ENCODE measurements at regions not wholly inside any gene's neighbourhood (a gene's known extent, or its start where the extent isn't known, plus 50 kb on each side); places are given as distances from the start of the nearest gene placed in this dataset.
"Not testable (repeated sequence)": the region's sequence is repeated elsewhere in the genome, so short reads cannot be mapped to it uniquely, and the experiment has no call there.

GRCh38 chr7:101724957-101725356 is 92.5 kb upstream of the CUX1 start:
- peaks cover 3% of the 10 kb centered on the region for H3K9me3 Mint-ChIP-seq (ENCODE audit: unreplicated experiment)
- H3K4me1 Mint-ChIP-seq (ENCODE audit: low read depth, unreplicated experiment) = peaks cover 4% of the 10 kb centered on the region
- no peak for TF ChIP-seq CTCF (IDR thresholded peaks at IDR 0.05; ENCODE audit: partially characterized antibody, unreplicated experiment)
- DNase-seq = no peak
- H3K27me3 Mint-ChIP-seq (ENCODE audit: unreplicated experiment) = peaks cover 3% of the 10 kb centered on the region
- H3K27ac Mint-ChIP-seq (ENCODE audit: unreplicated experiment) = no peak overlapping the region
- H3K4me3 Mint-ChIP-seq (ENCODE audit: unreplicated experiment) = no peak overlapping the region
- H3K36me3 Mint-ChIP-seq (ENCODE audit: unreplicated experiment) = peaks cover 3% of the 10 kb centered on the region

GRCh38 chr7:101725921-101726320 is 91.5 kb upstream of the CUX1 start:
- H3K36me3 Mint-ChIP-seq (ENCODE audit: unreplicated experiment) = peaks cover 3% of the 10 kb centered on the region
- no peak for TF ChIP-seq CTCF (IDR thresholded peaks at IDR 0.05; ENCODE audit: partially characterized antibody, unreplicated experiment)
- DNase-seq = no peak
- peaks cover 4% of the 10 kb centered on the region for H3K4me1 Mint-ChIP-seq (ENCODE audit: low read depth, unreplicated experiment)
- H3K9me3 Mint-ChIP-seq (ENCODE audit: unreplicated experiment) = peaks cover 3% of the 10 kb centered on the region
- peaks cover 1% of the 10 kb centered on the region for H3K27me3 Mint-ChIP-seq (ENCODE audit: unreplicated experiment)
- no peak overlapping the region for H3K27ac Mint-ChIP-seq (ENCODE audit: unreplicated experiment)
- no peak overlapping the region for H3K4me3 Mint-ChIP-seq (ENCODE audit: unreplicated experiment)

GRCh38 chr7:101727184-101727583 is 90.2 kb upstream of the CUX1 start:
- no peak overlapping the region for H3K27ac Mint-ChIP-seq (ENCODE audit: unreplicated experiment)
- no peak for TF ChIP-seq CTCF (IDR thresholded peaks at IDR 0.05; ENCODE audit: partially characterized antibody, unreplicated experiment)
- peaks cover 4% of the 10 kb centered on the region for H3K4me1 Mint-ChIP-seq (ENCODE audit: low read depth, unreplicated experiment)

GRCh38 chr7:101728128-101728527 is 89.3 kb upstream of the CUX1 start:
- TF ChIP-seq CTCF (IDR thresholded peaks at IDR 0.05; ENCODE audit: partially characterized antibody, unreplicated experiment) = no peak
- peaks cover 4% of the 10 kb centered on the region for H3K4me1 Mint-ChIP-seq (ENCODE audit: low read depth, unreplicated experiment)
- H3K4me3 Mint-ChIP-seq (ENCODE audit: unreplicated experiment) = no peak overlapping the region
- peaks cover 3% of the 10 kb centered on the region for H3K36me3 Mint-ChIP-seq (ENCODE audit: unreplicated experiment)
- H3K9me3 Mint-ChIP-seq (ENCODE audit: unreplicated experiment) = peaks cover 3% of the 10 kb centered on the region
- no peak overlapping the region for H3K27ac Mint-ChIP-seq (ENCODE audit: unreplicated experiment)
- peaks cover 3% of the 10 kb centered on the region for H3K27me3 Mint-ChIP-seq (ENCODE audit: unreplicated experiment)
- DNase-seq = no peak

More at GRCh38 chr7:101727184-101727583, 90.2 kb upstream of the CUX1 start:
- DNase-seq = no peak
- H3K27me3 Mint-ChIP-seq (ENCODE audit: unreplicated experiment) = peaks cover 3% of the 10 kb centered on the region
- H3K9me3 Mint-ChIP-seq (ENCODE audit: unreplicated experiment) = peaks cover 3% of the 10 kb centered on the region
- peaks cover 3% of the 10 kb centered on the region for H3K36me3 Mint-ChIP-seq (ENCODE audit: unreplicated experiment)
- no peak overlapping the region for H3K4me3 Mint-ChIP-seq (ENCODE audit: unreplicated experiment)

- H3K9me3 Mint-ChIP-seq (ENCODE audit: unreplicated experiment); H3K36me3 Mint-ChIP-seq (ENCODE audit: unreplicated experiment); H3K27me3 Mint-ChIP-seq (ENCODE audit: unreplicated experiment); H3K4me3 Mint-ChIP-seq (ENCODE audit: unreplicated experiment); DNase-seq; H3K27ac Mint-ChIP-seq (ENCODE audit: unreplicated experiment); H3K4me1 Mint-ChIP-seq (ENCODE audit: low read depth, unreplicated experiment): not testable (repeated sequence)
Observed at GRCh38 chr7:101728873-101729240, 88.6 kb upstream of the CUX1 start.
